Astrocyte (in vitro differentiated cells and primary cell): ENCODE measurements at regions not wholly inside any gene's neighbourhood (a gene's known extent, or its start where the extent isn't known, plus 50 kb on each side); places are given as distances from the start of the nearest gene placed in this dataset.

Experiments used
- DNase-seq: peaks from one replicate; pipeline ENCODE4 v3.0.0-alpha.2; 2010; ENCODE audit warnings: low read depth
- FAIRE-seq: peaks from 2 replicates; lab custom pipeline; 2011; peaks lifted over from hg19 to GRCh38; lab: Jason Lieb, UNC
- H2AFZ ChIP-seq: 2 replicates; pipeline ENCODE4 v1.6.0; 2012; ENCODE audit warnings: low read depth, low read length, inconsistent platforms
- H3K27ac ChIP-seq: 2 replicates; pipeline ENCODE4 v1.5.1; 2011; ENCODE audit warnings: low read depth, low read length, inconsistent platforms
- H3K27me3 ChIP-seq: 2 replicates; pipeline ENCODE4 v1.6.0; 2011; ENCODE audit warnings: low read length, inconsistent platforms; ENCODE audit not compliant: insufficient read depth
- H3K36me3 ChIP-seq: 2 replicates; pipeline ENCODE4 v1.5.1; 2011; ENCODE audit warnings: low read length, inconsistent platforms; ENCODE audit not compliant: insufficient read depth
- H3K4me1 ChIP-seq: 2 replicates; pipeline ENCODE4 v1.5.1; 2011; ENCODE audit warnings: low read length, inconsistent platforms; ENCODE audit not compliant: insufficient read depth
- H3K4me2 ChIP-seq: 2 replicates; pipeline ENCODE4 v1.6.0; 2012; ENCODE audit warnings: low read length, inconsistent platforms
- H3K4me3 ChIP-seq: 2 replicates; pipeline ENCODE4 v1.5.1; 2011; ENCODE audit warnings: low read depth, mild to moderate bottlenecking, low read length, inconsistent platforms; ENCODE audit not compliant: insufficient read depth
- H3K79me2 ChIP-seq: 2 replicates; pipeline ENCODE4 v1.6.0; 2012; ENCODE audit warnings: mild to moderate bottlenecking, low read length, inconsistent platforms; ENCODE audit not compliant: insufficient read depth
- H3K9ac ChIP-seq: 2 replicates; pipeline ENCODE4 v1.6.0; 2012; ENCODE audit warnings: mild to moderate bottlenecking, low read length, inconsistent platforms
- H3K9me3 ChIP-seq: 2 replicates; pipeline ENCODE4 v1.5.1; 2012; ENCODE audit warnings: low read depth, mild to moderate bottlenecking, low read length, inconsistent platforms; ENCODE audit not compliant: insufficient read depth
- H4K20me1 ChIP-seq: 2 replicates; pipeline ENCODE4 v1.6.0; 2012; ENCODE audit warnings: low read length, inconsistent platforms; ENCODE audit not compliant: insufficient read depth
- H3K27ac Mint-ChIP-seq: one replicate; pipeline ENCODE4 v1.8.0; 2021; ENCODE audit warnings: mild to moderate bottlenecking, mixed read lengths; ENCODE audit not compliant: unreplicated experiment
- H3K27me3 Mint-ChIP-seq: one replicate; pipeline ENCODE4 v1.8.0; 2021; ENCODE audit warnings: low read depth, mixed read lengths; ENCODE audit not compliant: unreplicated experiment
- H3K36me3 Mint-ChIP-seq: one replicate; pipeline ENCODE4 v1.8.0; 2021; ENCODE audit warnings: low read depth, mixed read lengths; ENCODE audit not compliant: unreplicated experiment
- H3K4me1 Mint-ChIP-seq: one replicate; pipeline ENCODE4 v1.8.0; 2021; ENCODE audit warnings: low read depth, mixed read lengths; ENCODE audit not compliant: unreplicated experiment
- H3K4me3 Mint-ChIP-seq: one replicate; pipeline ENCODE4 v1.8.0; 2021; ENCODE audit warnings: mild to moderate bottlenecking, moderate library complexity, mixed read lengths; ENCODE audit not compliant: unreplicated experiment
- H3K9me3 Mint-ChIP-seq: one replicate; pipeline ENCODE4 v1.8.0; 2021; ENCODE audit warnings: mild to moderate bottlenecking, mixed read lengths; ENCODE audit not compliant: unreplicated experiment
- EZH2 ChIP-seq: IDR thresholded peaks from 2 replicates; pipeline ENCODE4 v1.6.1; 2012; ENCODE audit warnings: mild to moderate bottlenecking, low read length, inconsistent platforms; ENCODE audit not compliant: insufficient read depth
- TF ChIP-seq, protein P1 (sequence below): IDR thresholded peaks from 2 replicates; pipeline ENCODE4 v1.5.1; 2011; ENCODE audit warnings: low read depth, mild to moderate bottlenecking, inconsistent platforms, low read length, moderate library complexity; ENCODE audit not compliant: insufficient read depth

DNA sequence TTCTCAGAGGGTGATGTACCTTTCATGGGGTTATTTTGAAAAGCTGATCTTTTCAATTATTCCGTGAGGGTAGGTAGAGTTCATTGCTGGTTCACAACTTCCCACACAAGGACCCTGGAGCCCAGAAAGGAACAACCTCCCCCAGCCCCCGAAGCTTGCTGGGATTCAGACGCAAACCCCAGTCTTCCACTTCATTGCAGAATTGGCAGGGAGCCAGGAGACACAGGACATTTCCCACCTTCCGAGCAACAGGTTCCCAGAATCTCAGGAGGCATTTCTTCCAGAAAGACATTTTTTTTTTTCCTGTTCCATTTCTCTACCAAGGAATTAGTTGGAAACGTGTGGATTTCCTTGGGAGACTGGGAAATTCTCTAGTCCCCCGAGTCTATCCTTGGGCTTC is 106.1 kb downstream of the GP2 start:
- DNase-seq (no peak), FAIRE-seq (no peak)
- H2AFZ ChIP-seq = no peak overlapping the region
- no peaks in the 10 kb centered on the region for H3K27me3 ChIP-seq
- H3K9me3 ChIP-seq = peaks cover 3% of the 10 kb centered on the region
- H4K20me1 ChIP-seq = no peaks in the 10 kb centered on the region
- H3K27ac ChIP-seq = no peak overlapping the region
- no peaks in the 10 kb centered on the region for H3K36me3 ChIP-seq
- no peaks in the 10 kb centered on the region for H3K4me1 Mint-ChIP-seq
- peaks cover 30% of the 10 kb centered on the region for H3K27me3 Mint-ChIP-seq
- H3K36me3 Mint-ChIP-seq = no peaks in the 10 kb centered on the region
- TF ChIP-seq, protein P1, sequence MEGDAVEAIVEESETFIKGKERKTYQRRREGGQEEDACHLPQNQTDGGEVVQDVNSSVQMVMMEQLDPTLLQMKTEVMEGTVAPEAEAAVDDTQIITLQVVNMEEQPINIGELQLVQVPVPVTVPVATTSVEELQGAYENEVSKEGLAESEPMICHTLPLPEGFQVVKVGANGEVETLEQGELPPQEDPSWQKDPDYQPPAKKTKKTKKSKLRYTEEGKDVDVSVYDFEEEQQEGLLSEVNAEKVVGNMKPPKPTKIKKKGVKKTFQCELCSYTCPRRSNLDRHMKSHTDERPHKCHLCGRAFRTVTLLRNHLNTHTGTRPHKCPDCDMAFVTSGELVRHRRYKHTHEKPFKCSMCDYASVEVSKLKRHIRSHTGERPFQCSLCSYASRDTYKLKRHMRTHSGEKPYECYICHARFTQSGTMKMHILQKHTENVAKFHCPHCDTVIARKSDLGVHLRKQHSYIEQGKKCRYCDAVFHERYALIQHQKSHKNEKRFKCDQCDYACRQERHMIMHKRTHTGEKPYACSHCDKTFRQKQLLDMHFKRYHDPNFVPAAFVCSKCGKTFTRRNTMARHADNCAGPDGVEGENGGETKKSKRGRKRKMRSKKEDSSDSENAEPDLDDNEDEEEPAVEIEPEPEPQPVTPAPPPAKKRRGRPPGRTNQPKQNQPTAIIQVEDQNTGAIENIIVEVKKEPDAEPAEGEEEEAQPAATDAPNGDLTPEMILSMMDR = no peak
- TF ChIP-seq EZH2 = no peak
- H3K9me3 Mint-ChIP-seq = no peaks in the 10 kb centered on the region
- H3K4me1 ChIP-seq = no peaks in the 10 kb centered on the region
- no peak overlapping the region for H3K4me3 ChIP-seq
- H3K79me2 ChIP-seq = no peaks in the 10 kb centered on the region
- H3K4me2 ChIP-seq = no peak overlapping the region
- no peak overlapping the region for H3K9ac ChIP-seq
- no peak overlapping the region for H3K27ac Mint-ChIP-seq
- no peak overlapping the region for H3K4me3 Mint-ChIP-seq

GRCh38 chr16:20218093-20218492 is 109.2 kb downstream of the GP2 start:
- DNase-seq = no peak
- no peak overlapping the region for H2AFZ ChIP-seq
- Mint-ChIP-seq H3K4me3 (no peak overlapping the region), H3K36me3 (no peaks in the 10 kb centered on the region), H3K27me3 (peaks cover 36% of the 10 kb centered on the region), H3K9me3 (no peaks in the 10 kb centered on the region), H3K27ac (no peak overlapping the region), H3K4me1 (no peaks in the 10 kb centered on the region)
- no peak overlapping the region for H3K4me2 ChIP-seq
- TF ChIP-seq, protein P1 = no peak
- TF ChIP-seq EZH2 = no peak
- H4K20me1 ChIP-seq = no peaks in the 10 kb centered on the region
- H3K36me3 ChIP-seq = no peaks in the 10 kb centered on the region
- no peak for FAIRE-seq
- no peaks in the 10 kb centered on the region for H3K27me3 ChIP-seq
- H3K4me1 ChIP-seq = no peaks in the 10 kb centered on the region
- H3K4me3 ChIP-seq = no peak overlapping the region
- no peaks in the 10 kb centered on the region for H3K79me2 ChIP-seq
- H3K9ac ChIP-seq = no peak overlapping the region
- H3K27ac ChIP-seq = no peak overlapping the region
- peaks cover 3% of the 10 kb centered on the region for H3K9me3 ChIP-seq

DNA sequence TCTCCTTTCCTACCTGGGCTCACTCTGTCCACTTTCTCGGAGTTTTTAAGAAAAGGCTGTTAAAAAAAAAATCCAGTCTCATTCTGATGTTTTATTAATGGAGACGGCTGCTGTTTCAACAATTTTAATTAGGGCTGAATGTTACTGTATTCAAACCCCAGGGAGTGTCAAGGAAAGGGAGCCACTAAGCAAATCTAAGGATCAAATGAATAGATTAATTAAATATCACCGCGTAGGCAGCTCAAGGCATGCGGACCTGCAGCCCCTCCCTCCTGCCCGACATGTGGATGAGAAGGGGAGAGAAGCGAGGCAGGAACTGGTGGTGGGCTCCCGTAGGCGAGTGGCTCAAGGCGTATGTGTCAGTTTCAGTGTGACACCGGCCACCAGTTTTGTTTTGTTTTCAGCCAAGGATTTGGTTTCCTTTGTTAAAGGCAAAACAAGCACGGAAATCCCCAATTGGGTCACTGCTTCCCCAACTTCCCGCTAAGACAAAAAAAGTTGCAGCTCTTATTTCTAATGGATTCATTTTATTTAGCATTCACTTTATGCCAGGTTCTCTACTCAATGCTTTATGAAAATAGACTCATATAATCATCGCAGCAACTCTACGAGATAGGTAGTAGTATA is 110.6 kb downstream of the GP2 start:
- Histone ChIP-seq H3K9me3 (peaks cover 3% of the 10 kb centered on the region), H3K27ac (no peak overlapping the region), H4K20me1 (no peaks in the 10 kb centered on the region), H3K36me3 (no peaks in the 10 kb centered on the region), H3K4me1 (no peaks in the 10 kb centered on the region), H3K79me2 (no peaks in the 10 kb centered on the region), H2AFZ (no peak overlapping the region), H3K4me2 (no peak overlapping the region), H3K9ac (no peak overlapping the region), H3K27me3 (no peaks in the 10 kb centered on the region), H3K4me3 (no peak overlapping the region)
- TF ChIP-seq, protein P1 = no peak
- TF ChIP-seq EZH2 = no peak
- Mint-ChIP-seq H3K27ac (no peak overlapping the region), H3K27me3 (peaks cover 31% of the 10 kb centered on the region), H3K9me3 (no peaks in the 10 kb centered on the region), H3K4me3 (no peak overlapping the region), H3K36me3 (no peaks in the 10 kb centered on the region), H3K4me1 (no peaks in the 10 kb centered on the region)
- FAIRE-seq (no peak), DNase-seq (no peak)
